ENCODE measurements at regions not wholly inside any gene's neighbourhood (a gene's known extent, or its start where the extent isn't known, plus 50 kb on each side); places are given as distances from the start of the nearest gene placed in this dataset.
"Not testable (repeated sequence)": the region's sequence is repeated elsewhere in the genome, so short reads cannot be mapped to it uniquely, and the experiment has no call there.

- no peak for DNase-seq
These were observed 144.3 kb upstream of the SERTAD2 start for GRCh38 chr2:64797881-64798575.

GRCh38 chr2:64799592-64800252 is 146.0 kb upstream of the SERTAD2 start:
- DNase-seq, result no peak

- DNase-seq, result no peak
These were observed 150.1 kb upstream of the SERTAD2 start for GRCh38 chr2:64803776-64804175.

GRCh38 chr2:64804651-64805050 is 150.9 kb upstream of the SERTAD2 start:
- DNase-seq, result no peak

DNA sequence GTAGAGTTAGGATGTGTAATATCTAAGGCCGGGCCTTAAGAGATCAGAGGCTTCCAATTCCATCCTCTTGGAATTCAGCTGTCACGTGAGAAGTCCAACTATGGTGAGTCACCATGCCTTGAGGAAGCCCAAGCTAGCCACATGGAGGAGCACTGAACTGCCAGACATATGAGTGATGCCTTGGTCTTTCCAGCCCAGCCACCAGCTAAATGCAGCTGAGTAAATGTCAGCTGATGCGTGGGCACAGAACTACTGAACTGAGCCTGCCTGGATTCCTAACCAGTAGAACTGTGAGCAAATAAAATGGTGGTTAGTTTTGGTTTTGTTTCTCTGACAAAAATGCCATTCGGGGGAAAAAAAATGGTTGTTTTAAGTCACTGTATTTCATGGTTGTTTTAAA is 153.7 kb upstream of the SERTAD2 start:
- DNase-seq, result no peak

GRCh38 chr2:64808092-64808491 is 154.4 kb upstream of the SERTAD2 start:
- no peak for DNase-seq

GRCh38 chr2:64808754-64809153 is 155.0 kb upstream of the SERTAD2 start:
- DNase-seq, result no peak

GRCh38 chr2:64809216-64809615 is 155.5 kb upstream of the SERTAD2 start:
- no peak for DNase-seq

GRCh38 chr2:64812285-64812684 is 158.6 kb upstream of the SERTAD2 start:
- no peak for DNase-seq

DNA sequence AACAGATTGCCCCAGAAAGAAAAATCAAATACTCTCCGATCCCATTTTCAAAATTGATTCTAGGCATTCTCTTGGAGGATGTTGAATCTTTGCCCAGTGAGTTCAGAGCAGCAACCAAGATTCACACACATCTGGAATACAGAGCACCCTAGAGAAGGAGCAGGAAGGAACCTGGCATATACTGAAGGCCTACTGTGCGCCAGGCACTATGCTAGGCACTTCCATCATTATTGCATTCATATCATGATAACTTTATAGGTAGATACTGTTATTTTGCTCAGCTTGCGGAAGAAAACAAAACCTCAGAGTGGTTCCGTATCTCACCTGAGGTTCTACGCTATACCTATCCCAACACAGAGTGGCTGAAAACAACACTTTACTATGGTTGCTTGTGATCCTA is 160.3 kb upstream of the SERTAD2 start:
- no peak for DNase-seq

- DNase-seq, result not testable (repeated sequence)
These were observed 162.8 kb upstream of the SERTAD2 start for GRCh38 chr2:64816526-64816925.

DNA sequence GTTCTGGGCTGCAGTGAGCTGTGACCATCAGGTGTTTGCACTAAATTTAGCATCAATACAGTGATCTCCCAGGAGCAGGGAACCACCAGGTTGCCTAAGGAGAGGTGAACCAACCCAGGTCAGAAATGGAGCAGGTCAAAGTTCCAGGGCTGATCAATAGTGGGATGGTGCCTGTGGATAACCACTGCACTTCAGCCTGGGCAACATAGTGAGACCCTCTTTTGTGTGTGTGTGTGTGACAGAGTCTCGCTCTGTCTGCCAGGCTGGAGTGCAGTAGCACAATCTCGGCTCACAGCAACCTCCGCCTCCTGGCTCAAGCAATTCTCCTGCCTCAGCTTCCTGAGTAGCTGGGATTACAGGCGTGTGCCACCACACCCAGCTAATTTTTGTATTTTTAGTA is 163.7 kb upstream of the SERTAD2 start:
- DNase-seq, result no peak

GRCh38 chr2:64818664-64819060 is 164.9 kb upstream of the SERTAD2 start:
- DNase-seq, result no peak

DNA sequence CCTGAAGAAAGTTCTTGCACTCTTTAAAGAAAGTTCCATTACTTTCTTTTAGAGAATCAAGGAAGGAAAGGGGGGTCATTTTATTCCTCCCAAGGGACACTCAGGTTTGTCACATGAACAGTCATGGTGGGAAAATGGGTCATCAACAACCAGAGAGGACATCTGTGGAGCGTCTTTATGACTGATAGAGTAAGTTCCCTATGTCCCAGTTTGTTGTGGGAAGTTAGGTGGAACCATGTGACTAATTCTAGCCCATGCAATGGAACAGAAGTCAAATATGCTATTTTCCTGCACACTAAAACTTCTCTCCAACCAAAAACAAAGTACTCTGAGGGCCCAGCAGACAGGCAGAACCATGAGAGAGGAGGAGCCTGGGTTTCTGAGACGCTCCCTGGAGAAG is 165.6 kb upstream of the SERTAD2 start:
- DNase-seq, result no peak

GRCh38 chr2:64819774-64820688 is 166.3 kb upstream of the SERTAD2 start:
- peak in 2 of 4 experiments; percentile 19 to 35 for DNase-seq

- no peak for DNase-seq
These were observed 167.2 kb upstream of the SERTAD2 start for GRCh38 chr2:64820901-64821300.

DNA sequence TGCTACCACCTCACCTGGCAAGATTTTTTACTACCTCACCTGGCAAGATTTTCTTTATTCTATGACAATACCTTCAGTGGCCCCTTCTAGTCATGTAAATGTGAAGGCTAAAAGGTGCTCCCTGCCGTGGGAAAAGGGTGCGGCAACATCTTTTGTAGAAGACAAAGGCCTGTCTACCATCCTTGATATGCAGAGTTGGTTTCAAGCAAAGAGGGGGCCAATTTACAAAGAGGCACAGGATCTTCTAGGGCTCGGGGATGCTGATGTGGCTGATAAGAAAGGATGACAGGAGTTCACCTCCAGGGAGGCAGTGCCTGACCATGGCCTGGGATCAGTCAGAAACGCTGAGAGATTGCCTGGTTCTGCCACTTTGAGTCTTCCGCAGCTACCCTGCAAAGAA is 165.4 kb upstream of the SLC1A4 start:
- DNase-seq, result no peak

DNA sequence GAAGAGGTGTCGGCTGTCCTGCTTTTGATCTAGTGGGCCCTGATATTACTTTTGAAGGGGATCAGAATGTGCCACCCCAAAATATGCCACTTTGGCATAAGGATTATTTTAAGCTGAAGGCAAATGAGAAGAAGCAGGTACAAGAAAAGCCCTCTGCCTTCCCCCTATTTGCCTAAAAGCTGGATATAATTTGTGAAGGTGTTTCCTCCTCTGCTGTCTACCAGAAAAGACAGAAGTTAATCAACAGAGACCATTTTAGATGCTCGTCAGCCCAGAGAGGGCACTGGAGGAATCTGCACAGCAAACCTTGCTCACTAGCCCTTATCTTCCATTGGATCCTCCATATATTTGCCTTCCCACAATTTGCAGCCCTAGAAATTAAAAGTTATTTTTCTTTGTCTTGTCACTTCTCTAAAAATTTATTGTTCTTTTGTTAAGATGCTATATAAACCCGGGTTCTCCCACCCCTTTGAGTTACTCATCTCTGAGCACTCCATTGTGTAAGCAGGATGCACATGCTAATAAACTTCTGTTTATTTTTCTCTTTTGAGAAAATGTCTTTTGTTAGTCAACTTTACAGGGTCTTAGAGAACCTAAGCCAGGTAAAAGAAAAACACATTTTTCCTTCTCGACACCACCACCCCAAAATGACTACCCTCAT is 163.2 kb upstream of the SLC1A4 start:
- no peak for DNase-seq

DNA sequence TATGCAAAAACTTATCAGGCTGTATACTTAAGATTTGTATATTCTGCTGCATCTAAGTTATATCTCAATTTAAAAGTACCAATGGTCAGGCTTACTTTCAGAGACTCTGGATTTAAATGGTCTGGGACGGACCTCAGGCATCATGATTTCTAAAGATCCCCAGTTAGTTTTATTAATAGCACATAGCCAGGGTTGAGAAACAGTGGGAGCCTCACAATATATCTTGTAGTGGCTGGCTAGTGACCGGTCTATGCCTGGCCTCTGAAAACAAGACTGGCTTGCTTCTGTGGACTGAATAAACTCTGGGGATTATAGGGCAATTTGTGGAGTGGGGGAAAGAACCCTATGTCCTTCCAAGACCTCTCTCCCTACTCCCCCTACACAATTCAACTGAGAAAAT is 162.5 kb upstream of the SLC1A4 start:
- no peak for DNase-seq

- DNase-seq, result no peak
These were observed 160.9 kb upstream of the SLC1A4 start for GRCh38 chr2:64828261-64828660.

GRCh38 chr2:64829525-64829924 is 159.7 kb upstream of the SLC1A4 start:
- no peak for DNase-seq

DNA sequence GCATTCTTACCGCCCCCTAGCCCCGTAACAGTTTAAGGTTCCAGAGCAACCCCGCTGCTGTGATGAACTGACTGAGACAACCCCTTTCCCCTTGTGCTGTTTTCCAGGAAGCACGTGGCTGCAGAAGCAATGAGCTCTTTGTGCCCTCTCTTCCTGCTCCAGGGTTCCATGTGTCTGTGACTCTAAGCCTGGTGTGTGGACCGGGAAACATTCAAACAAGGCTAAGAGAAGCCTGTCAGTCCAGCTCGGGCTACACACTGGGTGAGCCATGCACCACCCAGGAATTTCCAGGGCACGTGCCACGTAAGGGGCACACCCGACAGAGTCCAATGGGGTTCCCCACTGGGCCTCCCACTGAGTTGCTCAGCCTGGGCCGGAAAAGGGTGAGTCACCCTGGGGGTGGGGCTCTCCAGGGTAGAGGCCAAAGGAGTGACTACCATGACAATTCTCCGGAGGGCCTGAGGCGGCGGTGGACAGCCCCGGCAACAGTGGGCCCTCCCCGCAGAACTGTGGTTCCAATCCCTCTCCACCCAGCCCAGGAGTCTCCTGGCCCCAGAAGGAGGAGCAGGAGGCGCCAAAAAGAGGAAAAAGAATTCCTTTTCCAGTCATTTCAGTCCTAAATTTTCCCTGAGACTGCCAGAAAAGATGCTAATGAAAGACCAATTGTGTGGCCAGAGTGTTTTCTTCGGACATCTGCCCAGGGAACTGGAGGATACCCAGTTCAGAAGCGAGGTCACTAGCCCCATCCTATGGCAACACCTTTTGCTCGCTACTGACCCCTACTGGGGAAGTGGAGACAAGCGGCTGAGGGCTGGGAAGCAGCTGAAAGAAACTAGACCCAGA is 157.8 kb upstream of the SLC1A4 start:
- DNase-seq, result peak; percentile 43 to 70 (median 63)
